SK-N-SH treated with all-trans-retinoic acid at 6 μM for 48 hours (cell line): ENCODE measurements at regions not wholly inside any gene's neighbourhood (a gene's known extent, or its start where the extent isn't known, plus 50 kb on each side); places are given as distances from the start of the nearest gene placed in this dataset.
A peak's percentile ranks its signal among the peaks of the same experiment; 100 is the strongest.

Source experiments
- ATAC-seq: fragments of 200-7000 bp; cut with Tn5 transposase; 3 replicates; pipeline ENCODE4 v1.9.1; 2020; ENCODE audit warnings: mild to moderate bottlenecking, moderate library complexity
- ARNTL ChIP-seq: fragments of 450-650 bp; formaldehyde crosslinking; IDR thresholded peaks from 2 replicates; pipeline ENCODE4 v1.5.0; 2020; ENCODE audit warnings: low read depth, mild to moderate bottlenecking, moderate library complexity, borderline replicate concordance
- BACH2 ChIP-seq: fragments of 250-450 bp; sonication (Bioruptor Pico); IDR thresholded peaks from 2 replicates; pipeline ENCODE4 v1.9.0; 2021; ENCODE audit warnings: mild to moderate bottlenecking, borderline replicate concordance
- CREB5 ChIP-seq: fragments of 250-450 bp; sonication (Bioruptor Pico); IDR thresholded peaks from 2 replicates; pipeline ENCODE4 v1.5.1; 2020; ENCODE audit warnings: low read depth, mild to moderate bottlenecking, moderate library complexity
- CSDC2 ChIP-seq: fragments of 250-450 bp; sonication (Bioruptor Pico); IDR thresholded peaks from 2 replicates; pipeline ENCODE4 v1.5.0; 2020; ENCODE audit warnings: mild to moderate bottlenecking, moderate library complexity
- ESRRG ChIP-seq: fragments of 250-450 bp; sonication (Bioruptor Pico); IDR thresholded peaks from 2 replicates; pipeline ENCODE4 v1.6.1; 2021; ENCODE audit warnings: mild to moderate bottlenecking
- GLIS3 ChIP-seq: fragments of 250-450 bp; sonication (Bioruptor Pico); IDR thresholded peaks from 2 replicates; pipeline ENCODE4 v1.5.0; 2020; ENCODE audit warnings: mild to moderate bottlenecking, moderate library complexity
- OSR1 ChIP-seq: fragments of 250-450 bp; sonication (Bioruptor Pico); IDR thresholded peaks from 2 replicates; pipeline ENCODE4 v1.8.0; 2022; ENCODE audit warnings: moderate library complexity, mild to moderate bottlenecking, inconsistent platforms
- POU6F1 ChIP-seq: fragments of 250-450 bp; sonication (Bioruptor Pico); IDR thresholded peaks from 2 replicates; pipeline ENCODE4 v1.8.0; 2021; ENCODE audit warnings: low read depth, mild to moderate bottlenecking, moderate library complexity, borderline replicate concordance
- PPARA ChIP-seq: fragments of 250-450 bp; sonication (Bioruptor Pico); IDR thresholded peaks from 2 replicates; pipeline ENCODE4 v1.5.0; 2020; ENCODE audit warnings: mild to moderate bottlenecking, borderline replicate concordance
- RARB ChIP-seq: fragments of 250-450 bp; sonication (Bioruptor Pico); IDR thresholded peaks from 2 replicates; pipeline ENCODE4 v1.8.0; 2021; ENCODE audit warnings: mild to moderate bottlenecking, moderate library complexity
- SNAI2 ChIP-seq: fragments of 250-450 bp; sonication (Bioruptor Pico); IDR thresholded peaks from 2 replicates; pipeline ENCODE4 v1.5.0; 2020; ENCODE audit warnings: mild to moderate bottlenecking, moderate library complexity
- TCF4 ChIP-seq: fragments of 250-450 bp; sonication (Bioruptor Pico); IDR thresholded peaks from 2 replicates; pipeline ENCODE4 v1.8.0; 2021; ENCODE audit warnings: mild to moderate bottlenecking, moderate library complexity, borderline replicate concordance
- TOX ChIP-seq: fragments of 250-450 bp; sonication (Bioruptor Pico); IDR thresholded peaks from 2 replicates; pipeline ENCODE4 v1.8.0; 2021; ENCODE audit warnings: mild to moderate bottlenecking, moderate library complexity, borderline replicate concordance
- TSHZ2 ChIP-seq: fragments of 250-450 bp; sonication (Bioruptor Pico); IDR thresholded peaks from 2 replicates; pipeline ENCODE4 v1.5.0; 2020; ENCODE audit warnings: mild to moderate bottlenecking, moderate library complexity
- ZC3H10 ChIP-seq: fragments of 250-450 bp; sonication (Bioruptor Pico); IDR thresholded peaks from 2 replicates; pipeline ENCODE4 v1.5.1; 2021; ENCODE audit warnings: mild to moderate bottlenecking, moderate library complexity
- ZFP3 ChIP-seq: fragments of 250-450 bp; sonication (Bioruptor Pico); IDR thresholded peaks from 2 replicates; pipeline ENCODE4 v1.5.0; 2020; ENCODE audit warnings: mild to moderate bottlenecking, moderate library complexity
- ZFP30 ChIP-seq: fragments of 450-650 bp; formaldehyde crosslinking; IDR thresholded peaks from 2 replicates; pipeline ENCODE4 v1.5.0; 2022; ENCODE audit warnings: mild to moderate bottlenecking, moderate library complexity
- ZNF565 ChIP-seq: fragments of 450-650 bp; formaldehyde crosslinking; conservative IDR thresholded peaks from 2 replicates; pipeline ENCODE4 v1.5.0; 2020; ENCODE audit warnings: low read depth, mild to moderate bottlenecking, moderate library complexity
- ZNF70 ChIP-seq: fragments of 450-650 bp; formaldehyde crosslinking; IDR thresholded peaks from 2 replicates; pipeline ENCODE4 v1.5.0; 2020; ENCODE audit warnings: mild to moderate bottlenecking, moderate library complexity
- ZNF8 ChIP-seq: fragments of 450-650 bp; formaldehyde crosslinking; IDR thresholded peaks from 2 replicates; pipeline ENCODE4 v1.5.0; 2020; ENCODE audit warnings: mild to moderate bottlenecking, moderate library complexity
- TF ChIP-seq, protein P1 (sequence below): fragments of 250-450 bp; sonication (Bioruptor Pico); IDR thresholded peaks from 2 replicates; pipeline ENCODE4 v1.5.1; 2021; ENCODE audit warnings: mild to moderate bottlenecking, moderate library complexity

DNA sequence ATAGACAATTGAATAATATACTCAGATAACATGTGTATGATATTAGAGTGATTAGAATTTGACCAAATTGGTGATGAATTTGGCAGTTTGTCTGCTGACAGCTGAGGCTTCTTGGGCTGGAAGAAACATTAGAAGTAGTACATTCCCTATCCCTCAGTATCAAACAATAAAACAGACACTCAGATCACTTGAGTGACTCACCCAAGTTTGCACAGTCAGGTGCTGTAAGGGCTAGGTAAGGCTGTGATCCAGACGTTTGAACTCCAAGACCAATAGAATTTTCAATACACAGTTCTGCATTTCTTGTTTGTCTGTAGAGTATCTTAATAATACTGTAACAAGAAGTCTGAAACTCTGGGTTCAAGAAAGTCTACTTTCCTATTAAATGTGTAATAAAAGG lies 223.5 kb downstream of the POSTN start:
- no peak for TF ChIP-seq CSDC2 (CRISPR knock-in tag)
- TF ChIP-seq ESRRG (CRISPR knock-in tag) = no peak
- no peak for TF ChIP-seq ARNTL (CRISPR knock-in tag)
- no peak for TF ChIP-seq POU6F1
- no peak for TF ChIP-seq ZFP3 (CRISPR knock-in tag)
- no peak for TF ChIP-seq CREB5 (CRISPR knock-in tag)
- TF ChIP-seq TSHZ2 (CRISPR knock-in tag) = no peak
- TF ChIP-seq SNAI2 (CRISPR knock-in tag) = no peak
- TF ChIP-seq GLIS3 (CRISPR knock-in tag) = no peak
- no peak for TF ChIP-seq ZC3H10 (CRISPR knock-in tag)
- no peak for TF ChIP-seq ZFP30 (CRISPR knock-in tag)
- no peak for TF ChIP-seq ZNF8 (CRISPR knock-in tag)
- no peak for TF ChIP-seq ZNF70 (CRISPR knock-in tag)
- TF ChIP-seq BACH2 = no peak
- no peak for TF ChIP-seq OSR1
- no peak for ATAC-seq

DNA sequence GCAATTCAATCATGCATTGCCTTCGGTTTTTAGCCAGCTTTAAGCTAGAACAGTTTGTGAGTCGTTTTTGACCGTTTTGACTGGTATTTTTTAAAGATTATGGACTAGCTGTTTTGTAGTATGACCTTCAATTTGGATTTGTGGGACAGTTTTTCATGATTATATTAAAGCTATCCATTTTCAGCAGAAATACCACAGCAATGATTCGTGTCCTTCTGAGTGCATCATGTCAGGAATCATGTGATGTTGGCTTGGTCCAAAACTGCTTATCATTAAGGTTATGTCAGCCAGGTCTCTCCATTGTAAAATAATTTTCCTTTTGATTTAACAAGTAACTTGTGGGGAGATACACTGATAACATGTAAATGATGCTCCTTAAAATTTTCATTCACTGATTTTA lies 229.0 kb downstream of the POSTN start:
- TF ChIP-seq OSR1 = no peak
- TF ChIP-seq CSDC2 (CRISPR knock-in tag) = no peak
- TF ChIP-seq SNAI2 (CRISPR knock-in tag) = no peak
- peak; percentile 39; the same call in 1 of the 3 replicates for ATAC-seq

DNA sequence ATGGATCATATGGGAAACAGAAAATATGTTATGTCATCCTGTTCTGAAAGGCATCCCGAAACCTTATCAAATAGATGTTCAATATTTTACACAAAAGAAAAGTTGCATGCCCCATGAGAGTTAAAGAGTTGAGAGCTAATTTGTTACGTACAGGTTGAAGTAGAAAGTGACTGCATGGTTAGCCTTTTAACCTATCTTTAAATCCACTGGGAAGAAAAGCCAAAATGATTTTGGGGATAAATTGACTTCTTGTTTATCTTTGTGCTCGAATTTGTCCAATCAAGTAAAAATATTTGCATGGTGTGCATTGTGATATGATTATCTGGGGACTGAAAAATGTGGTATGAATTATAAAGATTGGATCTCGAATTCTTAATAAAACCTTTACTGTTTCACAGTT lies 230.1 kb downstream of the POSTN start:
- no peak for TF ChIP-seq PPARA
- TF ChIP-seq POU6F1 = no peak
- no peak for TF ChIP-seq ZFP30 (CRISPR knock-in tag)
- TF ChIP-seq ZFP3 (CRISPR knock-in tag) = no peak
- no peak for TF ChIP-seq TOX
- no peak for TF ChIP-seq SNAI2 (CRISPR knock-in tag)
- TF ChIP-seq OSR1 = no peak
- TF ChIP-seq ZNF8 (CRISPR knock-in tag) = no peak
- TF ChIP-seq ZNF565 (CRISPR knock-in tag) = no peak
- TF ChIP-seq RARB (CRISPR knock-in tag) = no peak
- TF ChIP-seq TCF4 (CRISPR knock-in tag) = no peak
- TF ChIP-seq, protein P1, sequence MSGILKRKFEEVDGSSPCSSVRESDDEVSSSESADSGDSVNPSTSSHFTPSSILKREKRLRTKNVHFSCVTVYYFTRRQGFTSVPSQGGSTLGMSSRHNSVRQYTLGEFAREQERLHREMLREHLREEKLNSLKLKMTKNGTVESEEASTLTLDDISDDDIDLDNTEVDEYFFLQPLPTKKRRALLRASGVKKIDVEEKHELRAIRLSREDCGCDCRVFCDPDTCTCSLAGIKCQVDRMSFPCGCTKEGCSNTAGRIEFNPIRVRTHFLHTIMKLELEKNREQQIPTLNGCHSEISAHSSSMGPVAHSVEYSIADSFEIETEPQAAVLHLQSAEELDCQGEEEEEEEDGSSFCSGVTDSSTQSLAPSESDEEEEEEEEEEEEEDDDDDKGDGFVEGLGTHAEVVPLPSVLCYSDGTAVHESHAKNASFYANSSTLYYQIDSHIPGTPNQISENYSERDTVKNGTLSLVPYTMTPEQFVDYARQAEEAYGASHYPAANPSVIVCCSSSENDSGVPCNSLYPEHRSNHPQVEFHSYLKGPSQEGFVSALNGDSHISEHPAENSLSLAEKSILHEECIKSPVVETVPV (CRISPR knock-in tag) = no peak
- TF ChIP-seq CREB5 (CRISPR knock-in tag) = no peak
- no peak for TF ChIP-seq TSHZ2 (CRISPR knock-in tag)
- no peak for TF ChIP-seq GLIS3 (CRISPR knock-in tag)
- TF ChIP-seq BACH2 = no peak
- TF ChIP-seq CSDC2 (CRISPR knock-in tag) = no peak
- ATAC-seq = no peak
